ENCODE measurements at regions not wholly inside any gene's neighbourhood (a gene's known extent, or its start where the extent isn't known, plus 50 kb on each side); places are given as distances from the start of the nearest gene placed in this dataset.

DNA sequence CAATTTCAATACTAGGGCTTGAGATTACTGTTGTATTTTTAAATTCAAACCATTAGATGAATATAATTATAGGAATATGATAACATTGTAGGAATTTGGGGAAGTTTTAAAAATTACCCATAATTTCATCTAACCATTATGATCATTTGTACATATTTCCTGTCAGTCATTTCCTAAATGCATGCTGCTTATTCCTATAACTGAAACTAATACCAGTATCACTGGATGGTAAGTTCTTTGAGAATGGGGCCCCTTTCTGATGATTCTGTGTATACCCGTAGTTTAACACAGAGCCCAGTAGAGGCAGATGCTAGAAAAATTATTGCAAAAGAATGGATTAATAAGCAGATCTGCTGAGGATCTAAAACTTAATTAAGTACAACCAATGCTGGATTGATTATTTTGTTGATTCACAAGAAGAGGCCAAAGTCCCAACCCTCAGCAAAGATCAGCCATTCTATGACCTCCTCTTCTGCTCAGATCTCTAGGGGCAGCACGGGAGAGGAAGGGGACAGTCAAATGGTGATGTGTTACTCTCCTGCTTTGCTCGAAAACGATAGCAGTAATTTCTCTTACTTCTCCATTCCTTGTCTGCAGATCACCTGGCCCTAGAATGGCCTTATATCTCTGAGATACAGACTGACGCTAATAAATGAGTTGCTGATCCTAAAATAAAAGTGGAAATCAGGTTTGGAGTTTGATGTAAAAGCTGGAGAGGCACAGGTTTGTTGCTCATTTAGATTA, 69.5 kb upstream of the PELI1 start (continued):
- TF ChIP-seq SIN3A (conservative IDR thresholded peaks at IDR 0.05 in 1 of 2, IDR thresholded peaks at IDR 0.05 in 1 of 2; ENCODE audit: low read depth in 1 of 2, low read length in 2 of 2) (no peak), SP4 (IDR thresholded peaks at IDR 0.05; ENCODE audit: low read length) (no peak), KDM4A (IDR thresholded peaks at IDR 0.05; ENCODE audit: low read depth, low read length, severe bottlenecking) (no peak), KDM5A (IDR thresholded peaks at IDR 0.05; ENCODE audit: low read length) (no peak), BRCA1 (IDR thresholded peaks at IDR 0.05; ENCODE audit: low read depth, low read length) (no peak)

All from H1 (cell line).